Stimulated activated CD4-positive, alpha-beta T cell treated with anti-CD3 and anti-CD28 coated beads, TNF-alpha, amount 100 ng/mL, for 48 hours (primary cell): ENCODE measurements at regions not wholly inside any gene's neighbourhood (a gene's known extent, or its start where the extent isn't known, plus 50 kb on each side); places are given as distances from the start of the nearest gene placed in this dataset.

Experiments used
- DNase-seq, 3 donors: peaks; one replicate each; pipeline ENCODE4 v3.0.0-alpha.2; 2020; ENCODE audit warnings: low read depth in 3 of 3

GRCh38 chr21:18191139-18191538, 53.5 kb upstream of the CHODL start:
- no peak for DNase-seq

- no peak for DNase-seq
Observed at GRCh38 chr21:18178509-18178908, 66.1 kb upstream of the CHODL start.

GRCh38 chr21:18174370-18174769, 70.3 kb upstream of the CHODL start:
- no peak for DNase-seq

- DNase-seq = no peak
Observed at GRCh38 chr21:18170829-18171228, 73.8 kb upstream of the CHODL start.

GRCh38 chr21:18170221-18170620, 74.4 kb upstream of the CHODL start:
- DNase-seq = no peak

GRCh38 chr21:18168108-18168507, 76.5 kb upstream of the CHODL start:
- no peak for DNase-seq

- no peak for DNase-seq
Observed at GRCh38 chr21:18164933-18165332, 79.7 kb upstream of the CHODL start.

- DNase-seq = no peak
Observed at GRCh38 chr21:18164483-18164882, 80.2 kb upstream of the CHODL start.

- DNase-seq = no peak
Observed at GRCh38 chr21:18163956-18164355, 80.7 kb upstream of the CHODL start.

- no peak for DNase-seq
Observed at GRCh38 chr21:18161841-18162240, 82.8 kb upstream of the CHODL start.

- no peak for DNase-seq
Observed at GRCh38 chr21:18157406-18157805, 87.2 kb upstream of the CHODL start.

- no peak for DNase-seq
Observed at GRCh38 chr21:18155508-18156193, 89.0 kb upstream of the CHODL start.

GRCh38 chr21:18153063-18153462, 91.6 kb upstream of the CHODL start:
- no peak for DNase-seq

GRCh38 chr21:18152371-18152770, 92.3 kb upstream of the CHODL start:
- DNase-seq = no peak

- no peak for DNase-seq
Observed at GRCh38 chr21:18151046-18151445, 93.6 kb upstream of the CHODL start.

- DNase-seq = no peak
Observed at GRCh38 chr21:18148401-18148800, 96.2 kb upstream of the CHODL start.

- DNase-seq = no peak
Observed at GRCh38 chr21:18147678-18148077, 97.0 kb upstream of the CHODL start.

- DNase-seq = no peak
Observed at GRCh38 chr21:18146820-18147219, 97.8 kb upstream of the CHODL start.

- no peak for DNase-seq
Observed at GRCh38 chr21:18144339-18144738, 100.3 kb upstream of the CHODL start.

GRCh38 chr21:18142655-18143054, 102.0 kb upstream of the CHODL start:
- no peak for DNase-seq

GRCh38 chr21:18138507-18138906, 106.1 kb upstream of the CHODL start:
- no peak for DNase-seq

- no peak for DNase-seq
Observed at GRCh38 chr21:18129526-18129925, 115.1 kb upstream of the CHODL start.

GRCh38 chr21:18118566-18118965, 126.1 kb upstream of the CHODL start:
- DNase-seq = no peak

GRCh38 chr21:18117176-18117575, 127.5 kb upstream of the CHODL start:
- DNase-seq = no peak
